Neural cell (in vitro differentiated cells): ENCODE measurements at regions not wholly inside any gene's neighbourhood (a gene's known extent, or its start where the extent isn't known, plus 50 kb on each side); places are given as distances from the start of the nearest gene placed in this dataset.

Experiments
- CTCF ChIP-seq: fragments of 450-650 bp; IDR thresholded peaks from 2 replicates; pipeline ENCODE4 v1.5.1; 2014; ENCODE audit warnings: antibody characterized with exemption, mild to moderate bottlenecking, moderate library complexity; ENCODE audit not compliant: poor library complexity, severe bottlenecking
- EP300 ChIP-seq: fragments of 450-650 bp; conservative IDR thresholded peaks from 2 replicates; pipeline ENCODE4 v1.6.1; 2014; ENCODE audit warnings: antibody characterized with exemption, mild to moderate bottlenecking, moderate library complexity; ENCODE audit not compliant: poor library complexity, severe bottlenecking
- EZH2 ChIP-seq: fragments of 200-600, 300-800 bp; shearing (Covaris generic), sonication (generic); IDR thresholded peaks from 2 replicates; pipeline ENCODE4 v1.6.1; 2014; ENCODE audit warnings: antibody characterized with exemption, low read length, borderline replicate concordance, mild to moderate bottlenecking; ENCODE audit not compliant: insufficient read depth, poor library complexity, severe bottlenecking
- POLR2AphosphoS5 ChIP-seq: IDR thresholded peaks from 2 replicates; pipeline ENCODE4 v1.6.1; 2012

GRCh38 chr7:67593794-67594193 is 597.2 kb downstream of the TYW1 start:
- TF ChIP-seq CTCF (no peak), EP300 (no peak), EZH2 (no peak), POLR2AphosphoS5 (no peak)
